ENCODE measurements at regions not wholly inside any gene's neighbourhood (a gene's known extent, or its start where the extent isn't known, plus 50 kb on each side); places are given as distances from the start of the nearest gene placed in this dataset.
"Not testable (repeated sequence)": the region's sequence is repeated elsewhere in the genome, so short reads cannot be mapped to it uniquely, and the experiment has no call there.

- peak in 1 of 2 donors; percentile 62 for DNase-seq (ENCODE audit: low spot score in 2 of 2)
- ATAC-seq = peak in 1 of 2 donors; percentile 50
- H3K36me3 Mint-ChIP-seq, H3K9me3 Mint-ChIP-seq, H3K27ac Mint-ChIP-seq: not testable (repeated sequence)
Measured at GRCh38 chr1:148679050-148679786, 69.4 kb upstream of the NUDT4B start.

GRCh38 chr1:148679787-148680326, 68.7 kb upstream of the NUDT4B start:
- not testable (repeated sequence) for H3K36me3 Mint-ChIP-seq; H3K9me3 Mint-ChIP-seq; DNase-seq (ENCODE audit: low spot score in 2 of 2); H3K27ac Mint-ChIP-seq
- peak; percentile 86 to 90 for ATAC-seq

- ATAC-seq; H3K27ac Mint-ChIP-seq; DNase-seq (ENCODE audit: low spot score in 2 of 2); H3K9me3 Mint-ChIP-seq; H3K36me3 Mint-ChIP-seq: not testable (repeated sequence)
Measured at GRCh38 chr1:148686735-148687134, 61.8 kb upstream of the NUDT4B start.

- H3K9me3 Mint-ChIP-seq; H3K36me3 Mint-ChIP-seq; DNase-seq (ENCODE audit: low spot score in 2 of 2); H3K27ac Mint-ChIP-seq; ATAC-seq: not testable (repeated sequence)
Measured at GRCh38 chr1:148687376-148687775, 61.2 kb upstream of the NUDT4B start.

Data from activated naive CD4-positive, alpha-beta T cell treated with anti-CD3 and anti-CD28 coated beads, Interleukin-2, amount 50 U/mL, for 72 hours (primary cell).